ENCODE measurements at regions not wholly inside any gene's neighbourhood (a gene's known extent, or its start where the extent isn't known, plus 50 kb on each side); places are given as distances from the start of the nearest gene placed in this dataset.

- Histone ChIP-seq H3K27ac (ENCODE audit: low read depth) (no peak overlapping the region), H3F3A (replicated peaks; ENCODE audit: low read depth) (no peaks in the 10 kb centered on the region), H3K79me2 (replicated peaks; ENCODE audit: insufficient read depth) (no peaks in the 10 kb centered on the region), H3K27me3 (ENCODE audit: insufficient read depth) (no peaks in the 10 kb centered on the region), H3K36me3 (ENCODE audit: insufficient read depth) (no peaks in the 10 kb centered on the region), H2AFZ (no peak overlapping the region), H4K20me1 (replicated peaks; ENCODE audit: insufficient read depth) (no peaks in the 10 kb centered on the region), H3K4me1 (ENCODE audit: insufficient read depth) (no peaks in the 10 kb centered on the region), H3K9me2 (ENCODE audit: insufficient read depth) (no peaks in the 10 kb centered on the region), H3K4me3 (no peak overlapping the region), H3K4me2 (no peak overlapping the region)
- no peak for ATAC-seq
- Mint-ChIP-seq H3K27ac (no peak overlapping the region), H3K4me1 (peaks cover 3% of the 10 kb centered on the region; the same call in 1 of the 3 replicates), H3K9me3 (no peaks in the 10 kb centered on the region), H3K4me3 (no peak overlapping the region), H3K27me3 (ENCODE audit: insufficient read depth, low read depth, poor library complexity) (no peaks in the 10 kb centered on the region), H3K36me3 (ENCODE audit: low read depth) (peaks cover 6% of the 10 kb centered on the region; the same call in 2 of the 3 replicates)
- TF ChIP-seq ZNF114 (CRISPR knock-in tag; IDR thresholded peaks at IDR 0.05) (no peak), ZNF462 (CRISPR knock-in tag; IDR thresholded peaks at IDR 0.05) (no peak), CTCF (conservative IDR thresholded peaks at IDR 0.05; ENCODE audit: low read depth in 2 of 2) (no peak), JUNB (IDR thresholded peaks at IDR 0.05; ENCODE audit: unreplicated experiment) (no peak), NANOG (IDR thresholded peaks at IDR 0.05; ENCODE audit: borderline replicate concordance) (no peak), STAT1 (IDR thresholded peaks at IDR 0.05; ENCODE audit: unreplicated experiment) (no peak)
- no peak for DNase-seq (ENCODE audit: low spot score)
Measured at GRCh38 chr2:196275646-196276352, 104.4 kb upstream of the STK17B start.

All from GM23338 (cell line).